ENCODE measurements at regions not wholly inside any gene's neighbourhood (a gene's known extent, or its start where the extent isn't known, plus 50 kb on each side); places are given as distances from the start of the nearest gene placed in this dataset.

DNA sequence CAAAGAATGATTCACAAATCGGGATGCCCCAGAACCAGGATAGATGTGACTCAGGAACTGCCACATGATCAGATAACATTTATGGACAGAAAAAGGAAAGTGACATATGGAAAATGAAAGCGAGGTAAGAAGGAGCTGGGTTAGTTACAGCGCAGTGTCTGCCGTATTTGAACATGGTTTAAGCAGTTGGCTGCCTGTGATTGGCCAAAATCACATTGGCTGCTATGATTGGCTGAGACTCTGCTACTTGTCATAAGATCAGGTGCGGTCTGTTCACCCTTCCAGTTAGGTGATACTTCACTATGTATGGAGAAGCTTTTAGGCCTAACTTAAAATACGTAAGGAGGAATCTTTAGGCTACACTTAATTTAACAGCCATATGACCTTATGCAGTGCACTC is 322.7 kb upstream of the HAND2 start:
- TF ChIP-seq CTCF (conservative IDR thresholded peaks at IDR 0.05; ENCODE audit: low read length) (no peak), EZH2phosphoT487 (IDR thresholded peaks at IDR 0.05; ENCODE audit: borderline replicate concordance) (no peak)

Data from Loucy (cell line).